ENCODE measurements at regions not wholly inside any gene's neighbourhood (a gene's known extent, or its start where the extent isn't known, plus 50 kb on each side); places are given as distances from the start of the nearest gene placed in this dataset.

- DNase-seq (ENCODE audit: low spot score in 2 of 2) (no peak), ATAC-seq (ENCODE audit: low read depth) (no peak)
- H3K36me3 Mint-ChIP-seq = no peaks in the 10 kb centered on the region
- no peaks in the 10 kb centered on the region for H3K27me3 Mint-ChIP-seq
- H3K9me3 Mint-ChIP-seq = peaks cover 2% of the 10 kb centered on the region
- no peak overlapping the region for H3K4me3 Mint-ChIP-seq
- H3K4me1 Mint-ChIP-seq = no peaks in the 10 kb centered on the region
- no peak overlapping the region for H3K27ac Mint-ChIP-seq
Measured at GRCh38 chr12:86376052-86376451, 119.9 kb upstream of the MGAT4C start.

DNA sequence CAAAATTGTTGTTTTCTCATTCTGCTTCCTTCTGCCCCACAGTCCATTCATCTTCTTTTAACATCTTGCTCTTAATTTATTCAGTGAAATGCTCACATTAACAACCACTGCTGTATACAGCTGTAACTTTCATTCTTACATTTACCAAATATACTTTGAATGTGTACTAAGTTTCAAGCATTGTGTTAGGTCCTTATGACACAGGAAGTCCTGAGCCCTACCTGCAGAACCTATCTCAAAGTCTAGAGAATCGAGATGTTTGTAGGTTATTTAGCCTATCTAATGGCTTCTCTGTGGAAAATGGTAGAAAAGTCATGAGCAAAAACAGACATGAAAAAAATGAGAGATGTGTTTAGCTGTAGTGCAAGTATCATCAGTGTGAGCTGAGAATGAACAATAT lies 117.6 kb upstream of the MGAT4C start:
- Mint-ChIP-seq H3K27ac (no peak overlapping the region), H3K9me3 (peaks cover 2% of the 10 kb centered on the region), H3K4me3 (no peak overlapping the region), H3K27me3 (no peaks in the 10 kb centered on the region), H3K36me3 (no peaks in the 10 kb centered on the region), H3K4me1 (no peaks in the 10 kb centered on the region)
- ATAC-seq (ENCODE audit: low read depth) (no peak), DNase-seq (ENCODE audit: low spot score in 2 of 2) (no peak)

DNA sequence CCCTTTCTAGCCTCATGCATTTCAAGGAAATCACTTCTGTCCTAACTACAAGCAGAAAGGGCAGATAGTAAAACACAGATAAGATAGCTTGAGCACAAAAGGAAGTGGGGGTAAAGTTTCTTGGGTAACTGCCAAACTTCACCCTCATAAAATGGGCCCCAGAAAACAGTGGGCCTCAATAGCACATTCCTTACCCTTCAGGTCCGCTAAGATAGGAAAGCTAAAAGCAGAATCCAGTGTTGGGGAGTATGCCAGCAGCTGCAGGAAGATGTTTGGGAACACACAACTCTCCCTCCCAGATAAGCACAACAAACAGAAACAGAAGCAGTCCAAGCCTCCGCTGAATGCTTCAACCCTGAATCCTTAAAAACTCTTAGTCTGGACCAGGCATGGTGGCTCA lies 110.9 kb upstream of the MGAT4C start:
- ATAC-seq (ENCODE audit: low read depth) (no peak), DNase-seq (ENCODE audit: low spot score in 2 of 2) (no peak)
- Mint-ChIP-seq H3K4me1 (no peaks in the 10 kb centered on the region), H3K9me3 (no peaks in the 10 kb centered on the region), H3K4me3 (no peak overlapping the region), H3K27ac (no peak overlapping the region), H3K27me3 (no peaks in the 10 kb centered on the region), H3K36me3 (no peaks in the 10 kb centered on the region)

- H3K27ac Mint-ChIP-seq = no peak overlapping the region
- H3K36me3 Mint-ChIP-seq = no peaks in the 10 kb centered on the region
- no peaks in the 10 kb centered on the region for H3K27me3 Mint-ChIP-seq
- H3K4me1 Mint-ChIP-seq = no peaks in the 10 kb centered on the region
- ATAC-seq (ENCODE audit: low read depth) (no peak), DNase-seq (ENCODE audit: low spot score in 2 of 2) (no peak)
- H3K4me3 Mint-ChIP-seq = no peak overlapping the region
- H3K9me3 Mint-ChIP-seq = no peaks in the 10 kb centered on the region
Measured at GRCh38 chr12:86349196-86349595, 93.0 kb upstream of the MGAT4C start.

- Mint-ChIP-seq H3K9me3 (no peaks in the 10 kb centered on the region), H3K27ac (no peak overlapping the region), H3K27me3 (no peaks in the 10 kb centered on the region), H3K4me1 (no peaks in the 10 kb centered on the region), H3K4me3 (no peak overlapping the region), H3K36me3 (no peaks in the 10 kb centered on the region)
- DNase-seq (ENCODE audit: low spot score in 2 of 2) (no peak), ATAC-seq (ENCODE audit: low read depth) (no peak)
Measured at GRCh38 chr12:86333955-86334522, 77.8 kb upstream of the MGAT4C start.

- Mint-ChIP-seq H3K27ac (no peak overlapping the region), H3K27me3 (no peaks in the 10 kb centered on the region), H3K9me3 (no peaks in the 10 kb centered on the region), H3K36me3 (no peaks in the 10 kb centered on the region), H3K4me3 (no peak overlapping the region), H3K4me1 (no peaks in the 10 kb centered on the region)
- no peak for DNase-seq (ENCODE audit: low spot score in 2 of 2)
- no peak for ATAC-seq (ENCODE audit: low read depth)
Measured at GRCh38 chr12:86331457-86331856, 75.3 kb upstream of the MGAT4C start.

DNA sequence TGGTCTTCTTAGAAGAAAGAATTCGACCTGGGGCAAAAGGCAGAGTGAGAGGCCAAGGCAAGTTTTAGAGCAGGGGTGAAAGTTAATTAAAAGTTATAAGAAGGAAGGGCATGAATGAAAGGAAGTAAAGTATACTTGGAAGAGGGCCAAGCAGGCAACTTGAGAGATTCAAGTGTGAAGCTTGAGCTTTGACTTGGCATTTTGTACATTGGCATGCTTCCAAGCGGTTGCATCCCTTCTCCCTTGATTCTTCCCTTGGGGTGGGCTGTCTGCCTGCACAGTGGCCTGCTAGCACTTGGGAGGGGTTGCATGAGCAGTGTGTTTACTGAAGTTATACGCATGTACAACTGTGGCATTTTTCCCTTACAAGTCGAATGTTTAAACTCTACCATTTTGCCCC lies 74.8 kb upstream of the MGAT4C start:
- H3K27ac Mint-ChIP-seq = no peak overlapping the region
- DNase-seq (ENCODE audit: low spot score in 2 of 2) (no peak), ATAC-seq (ENCODE audit: low read depth) (no peak)
- H3K36me3 Mint-ChIP-seq = no peaks in the 10 kb centered on the region
- no peaks in the 10 kb centered on the region for H3K27me3 Mint-ChIP-seq
- no peaks in the 10 kb centered on the region for H3K9me3 Mint-ChIP-seq
- no peak overlapping the region for H3K4me3 Mint-ChIP-seq
- no peaks in the 10 kb centered on the region for H3K4me1 Mint-ChIP-seq

DNA sequence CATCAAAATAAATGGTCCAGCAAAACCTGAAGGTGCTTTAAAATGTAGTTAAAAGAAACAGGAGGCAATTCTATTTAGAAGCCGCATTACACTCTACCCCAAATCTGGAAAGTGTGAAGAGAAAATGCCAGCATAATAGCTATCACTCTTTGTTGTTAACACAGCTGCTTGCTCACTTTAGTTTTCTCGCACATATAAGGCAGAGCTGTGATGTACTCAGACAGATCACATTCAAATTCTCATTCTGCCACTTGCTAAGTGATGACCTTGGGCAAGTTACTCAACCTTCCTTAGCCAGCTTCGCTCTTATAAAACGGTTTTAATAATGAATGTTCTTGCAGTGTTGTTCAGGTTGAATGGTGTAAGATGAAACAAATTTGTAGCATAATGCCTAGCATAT lies 56.0 kb upstream of the MGAT4C start:
- Mint-ChIP-seq H3K4me3 (no peak overlapping the region), H3K36me3 (no peaks in the 10 kb centered on the region), H3K27me3 (no peaks in the 10 kb centered on the region), H3K27ac (no peak overlapping the region), H3K9me3 (peaks cover 4% of the 10 kb centered on the region), H3K4me1 (no peaks in the 10 kb centered on the region)
- DNase-seq (ENCODE audit: low spot score in 2 of 2) (no peak), ATAC-seq (ENCODE audit: low read depth) (no peak)

All from memory B cell (primary cell).